ENCODE measurements at regions not wholly inside any gene's neighbourhood (a gene's known extent, or its start where the extent isn't known, plus 50 kb on each side); places are given as distances from the start of the nearest gene placed in this dataset.

GRCh38 chr9:38339496-38339895, 53.0 kb upstream of the ALDH1B1 start:
- TF ChIP-seq EZH2phosphoT487 (IDR thresholded peaks at IDR 0.05; ENCODE audit: insufficient read depth, low read depth) = no peak
- no peak for TF ChIP-seq EZH2 (IDR thresholded peaks at IDR 0.05; ENCODE audit: insufficient read depth, poor library complexity, severe bottlenecking)
